H1 (cell line): ENCODE measurements at regions not wholly inside any gene's neighbourhood (a gene's known extent, or its start where the extent isn't known, plus 50 kb on each side); places are given as distances from the start of the nearest gene placed in this dataset.

Source experiments
- CTCF ChIA-PET: fragments of 300-600 bp; sonication (Branson Sonifier 250); formaldehyde crosslinking; loops from one replicate; lab custom pipeline; 2021; ENCODE audit not compliant: partially characterized antibody; lab: Charles Lee
- POLR2A ChIA-PET: fragments of 300-600 bp; sonication (Branson Sonifier 250); formaldehyde crosslinking; loops from one replicate; lab custom pipeline; 2021; ENCODE audit warnings: inconsistent platforms; ENCODE audit not compliant: partially characterized antibody; lab: Charles Lee
- DNase-seq, 2 experiments: peaks; one replicate each; pipeline versions ENCODE4 v3.0.0 to v3.0.0-alpha.2; 2010 to 2022; ENCODE audit warnings: low spot score in 2 of 2, low read depth in 1 of 2, mixed read lengths in 1 of 2
- FAIRE-seq: peaks from 2 replicates; lab custom pipeline; 2011; peaks lifted over from hg19 to GRCh38; lab: Jason Lieb, UNC
- H2AFZ ChIP-seq: 2 replicates; pipeline ENCODE4 v1.8.1; 2012; ENCODE audit warnings: low read length, inconsistent platforms
- H2AK5ac ChIP-seq: 2 replicates; pipeline ENCODE4 v1.6.1; 2013; ENCODE audit warnings: low read depth, low read length
- H2BK120ac ChIP-seq: replicated peaks from 2 replicates; pipeline ENCODE3; 2013; ENCODE audit warnings: low read depth, low read length, inconsistent platforms
- H2BK12ac ChIP-seq: 2 replicates; pipeline ENCODE4 v1.6.1; 2013; ENCODE audit warnings: low read depth, low read length
- H2BK15ac ChIP-seq: 2 replicates; pipeline ENCODE4 v1.6.1; 2013; ENCODE audit warnings: low read length
- H2BK20ac ChIP-seq: 2 replicates; pipeline ENCODE4 v1.6.1; 2013; ENCODE audit warnings: low read length
- H2BK5ac ChIP-seq: 2 replicates; pipeline ENCODE4 v1.6.1; 2013; ENCODE audit warnings: low read depth, low read length
- H3K14ac ChIP-seq: 2 replicates; pipeline ENCODE4 v1.6.1; 2013; ENCODE audit warnings: inconsistent platforms; ENCODE audit not compliant: insufficient read length
- H3K18ac ChIP-seq: 2 replicates; pipeline ENCODE4 v1.6.1; 2013; ENCODE audit warnings: low read length; ENCODE audit errors: extremely low read depth
- H3K23ac ChIP-seq: 2 replicates; pipeline ENCODE4 v1.6.1; 2013; ENCODE audit warnings: inconsistent platforms; ENCODE audit not compliant: insufficient read length
- H3K23me2 ChIP-seq: 2 replicates; pipeline ENCODE4 v1.6.1; 2013; ENCODE audit warnings: low read depth, low read length
- H3K27ac ChIP-seq: 2 replicates; pipeline ENCODE4 v1.6.1; 2011; ENCODE audit warnings: low read depth, low read length, inconsistent platforms
- H3K27me3 ChIP-seq, 4 experiments: replicated peaks in 1 of 4; 1 replicate in 1 of 4; 2 replicates in 3 of 4; pipeline versions ENCODE4 v1.6.1 to v1.8.1; 2011 to 2013; ENCODE audit warnings: low read length in 3 of 4, mild to moderate bottlenecking in 3 of 4, inconsistent platforms in 2 of 4, mixed read lengths in 2 of 4, moderate library complexity in 1 of 4; ENCODE audit not compliant: control insufficient read depth in 3 of 4, insufficient read depth in 3 of 4; ENCODE audit errors: extremely low read depth in 1 of 4
- H3K36me3 ChIP-seq, 4 experiments: 2 replicates each; pipeline versions ENCODE4 v1.6.1 to v1.8.1; 2011 to 2013; ENCODE audit warnings: mild to moderate bottlenecking in 4 of 4, low read length in 3 of 4, moderate library complexity in 2 of 4, control low read depth in 1 of 4, inconsistent platforms in 1 of 4; ENCODE audit not compliant: insufficient read depth in 4 of 4, control insufficient read depth in 2 of 4
- H3K4ac ChIP-seq: replicated peaks from 2 replicates; pipeline ENCODE3; 2013; ENCODE audit warnings: low read length, low read depth, mixed read lengths, inconsistent platforms; ENCODE audit not compliant: insufficient read length
- H3K4me1 ChIP-seq, 4 experiments: replicated peaks in 1 of 4; 1 replicate in 1 of 4; 2 replicates in 3 of 4; pipeline versions ENCODE4 v1.6.1 to v1.8.1; 2011 to 2013; ENCODE audit warnings: low read length in 3 of 4, inconsistent platforms in 2 of 4, mixed read lengths in 1 of 4; ENCODE audit not compliant: insufficient read depth in 4 of 4, control insufficient read depth in 3 of 4
- H3K4me2 ChIP-seq, 2 experiments: 2 replicates each; pipeline versions ENCODE4 v1.6.1 to v1.8.1; 2011 to 2013; ENCODE audit warnings: low read depth in 2 of 2, low read length in 2 of 2, control low read depth in 1 of 2, inconsistent platforms in 1 of 2, mild to moderate bottlenecking in 1 of 2; ENCODE audit not compliant: insufficient read depth in 1 of 2
- H3K4me3 ChIP-seq, 4 experiments: fragments of 200-600, 300-600 bp in 1 of 4; sonication (generic), shearing (Covaris generic), sonication (Bioruptor Twin) in 1 of 4; 2 replicates each; pipeline versions ENCODE4 v1.5.1 to v1.8.1; 2011 to 2016; ENCODE audit warnings: low read length in 4 of 4, low read depth in 3 of 4, control low read depth in 2 of 4, inconsistent platforms in 2 of 4, mild to moderate bottlenecking in 2 of 4, mixed read lengths in 1 of 4, moderate library complexity in 1 of 4; ENCODE audit not compliant: insufficient read depth in 2 of 4; ENCODE audit errors: extremely low read depth in 1 of 4
- H3K56ac ChIP-seq: replicated peaks from 2 replicates; pipeline ENCODE3; 2013; ENCODE audit warnings: low read depth, mild to moderate bottlenecking, mixed read lengths, low read length, inconsistent platforms; ENCODE audit not compliant: insufficient read length
- H3K79me1 ChIP-seq: 2 replicates; pipeline ENCODE4 v1.6.1; 2013; ENCODE audit warnings: low read depth, low read length, control low read depth
- H3K79me2 ChIP-seq, 2 experiments: 2 replicates each; pipeline versions ENCODE4 v1.6.1 to v1.8.1; 2012 to 2013; ENCODE audit warnings: low read length in 2 of 2, mild to moderate bottlenecking in 2 of 2, inconsistent platforms in 1 of 2; ENCODE audit not compliant: insufficient read depth in 2 of 2, control insufficient read depth in 1 of 2
- H3K9ac ChIP-seq, 4 experiments: replicated peaks in 1 of 4; 1 replicate in 1 of 4; 2 replicates in 3 of 4; pipeline versions ENCODE4 v1.6.1 to v1.8.1; 2011 to 2013; ENCODE audit warnings: low read depth in 3 of 4, low read length in 3 of 4, control low read depth in 2 of 4, mild to moderate bottlenecking in 2 of 4, moderate library complexity in 2 of 4, inconsistent platforms in 1 of 4; ENCODE audit errors: extremely low read depth in 1 of 4
- H3K9me3 ChIP-seq, 2 experiments: 2 replicates each; pipeline versions ENCODE4 v1.6.1 to v1.8.1; 2012 to 2013; ENCODE audit warnings: mild to moderate bottlenecking in 2 of 2, moderate library complexity in 2 of 2, control low read depth in 1 of 2, inconsistent platforms in 1 of 2, low read depth in 1 of 2, low read length in 1 of 2, mixed read lengths in 1 of 2; ENCODE audit not compliant: insufficient read depth in 2 of 2
- H4K20me1 ChIP-seq, 2 experiments: replicated peaks in 1 of 2; 2 replicates each; pipeline versions ENCODE3 to v1.8.1; 2011 to 2013; ENCODE audit warnings: inconsistent platforms in 2 of 2, low read length in 2 of 2, mild to moderate bottlenecking in 1 of 2; ENCODE audit not compliant: insufficient read depth in 2 of 2, control insufficient read depth in 1 of 2
- H4K5ac ChIP-seq: 2 replicates; pipeline ENCODE4 v1.6.1; 2013; ENCODE audit warnings: low read length, low read depth, mixed read lengths, inconsistent platforms; ENCODE audit not compliant: insufficient read length
- H4K8ac ChIP-seq: 2 replicates; pipeline ENCODE4 v1.8.0; 2013; ENCODE audit warnings: mild to moderate bottlenecking, moderate library complexity, low read length, inconsistent platforms; ENCODE audit not compliant: insufficient read depth; ENCODE audit errors: extremely low read depth
- H4K91ac ChIP-seq: replicated peaks from 2 replicates; pipeline ENCODE3; 2013; ENCODE audit warnings: low read length, mixed read lengths, inconsistent platforms; ENCODE audit not compliant: insufficient read length
- EZH2 ChIP-seq: fragments of 200-600 bp; sonication (generic); IDR thresholded peaks from 2 replicates; pipeline ENCODE4 v1.7.1; 2012; ENCODE audit warnings: low read depth, mild to moderate bottlenecking, moderate library complexity, low read length, inconsistent platforms; ENCODE audit not compliant: severe bottlenecking
- RXRA ChIP-seq: IDR thresholded peaks from 2 replicates; pipeline ENCODE4 v1.6.1; 2011; ENCODE audit warnings: low read depth, mild to moderate bottlenecking, low read length, moderate library complexity; ENCODE audit not compliant: insufficient read depth
- WGBS, 2 experiments: shearing (Covaris generic) in 1 of 2; methylation state at CpG; one replicate each; pipeline versions ENCODE4 v1.1.6 to v1.1.7; 2013 to 2015; ENCODE audit warnings: low lambda C conversion rate in 2 of 2, mixed read lengths in 2 of 2, inconsistent platforms in 1 of 2, low coverage in 1 of 2, missing lambda C conversion rate in 1 of 2; ENCODE audit not compliant: insufficient replicate concordance in 2 of 2, insufficient coverage in 1 of 2, insufficient read length in 1 of 2; ENCODE audit errors: extremely low coverage in 1 of 2, missing lambda C conversion rate in 1 of 2; 5-methylcytosine and 5-hydroxymethylcytosine counted together
- TF ChIP-seq, protein P1 (sequence below): IDR thresholded peaks from 2 replicates; pipeline ENCODE4 v1.6.1; 2011; ENCODE audit warnings: low read depth, mild to moderate bottlenecking, low read length; ENCODE audit not compliant: insufficient read depth

DNA sequence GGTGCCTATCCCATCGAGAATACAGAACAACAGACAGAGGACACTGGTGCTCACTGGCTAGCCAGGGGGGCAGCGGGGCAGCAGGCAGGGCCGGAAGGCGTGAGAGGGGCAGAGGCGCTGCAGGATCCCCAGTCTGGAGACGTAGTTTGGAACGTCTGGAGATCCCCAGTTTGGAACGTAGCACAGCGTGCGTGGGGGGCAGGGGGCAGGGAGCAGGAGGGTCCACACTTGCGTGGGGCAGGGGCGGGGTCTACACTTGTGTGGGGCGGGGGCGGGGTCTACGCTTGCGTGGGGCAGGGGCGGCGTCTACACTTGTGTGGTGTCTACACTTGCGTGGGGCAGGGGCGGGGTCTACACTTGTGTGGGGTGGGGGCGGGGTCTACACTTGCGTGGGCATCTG is 107.2 kb downstream of the DACT2 start:
- Histone ChIP-seq H2BK12ac (no peak overlapping the region), H3K14ac (no peak overlapping the region), H2BK5ac (no peak overlapping the region), H3K36me3 (no peaks in the 10 kb centered on the region), H2BK20ac (no peak overlapping the region), H3K79me1 (no peaks in the 10 kb centered on the region), H3K9ac (peak overlapping the region in 1 of 4 experiments; percentile 6; a peak in 1 of 7 replicates), H3K23me2 (peaks cover 2% of the 10 kb centered on the region; the same call in 1 of the 2 replicates), H3K4me3 (no peak overlapping the region), H3K23ac (no peak overlapping the region), H4K91ac (no peak overlapping the region), H2AFZ (no peak overlapping the region), H3K9me3 (peaks cover 0 to 2% of the 10 kb centered on the region in 2 experiments; a peak in 1 of 4 replicates), H3K27me3 (peaks cover 0 to 5% (median 2%) of the 10 kb centered on the region in 4 experiments; a peak in 5 of 7 replicates), H2AK5ac (no peak overlapping the region), H2BK15ac (no peak overlapping the region), H3K56ac (no peak overlapping the region), H4K8ac (no peak overlapping the region), H3K79me2 (no peaks in the 10 kb centered on the region), H2BK120ac (no peak overlapping the region), H4K5ac (no peak overlapping the region), H3K4me2 (no peak overlapping the region), H3K4me1 (peaks cover 0 to 32% (median 22%) of the 10 kb centered on the region in 4 experiments; a peak in 6 of 7 replicates), H3K27ac (no peak overlapping the region), H4K20me1 (peaks cover 0 to 4% of the 10 kb centered on the region in 2 experiments), H3K4ac (no peak overlapping the region), H3K18ac (0 out of 2 replicates have a peak overlapping the region, but pooled peaks have one; percentile 13)
- DNase-seq (no peak), FAIRE-seq (no peak)
- WGBS, 2 experiments, result 94% methylated on average over 10 of the region's 22 CpGs; no CpG with 5 or more reads in 1 of the 2 experiments
- CTCF ChIA-PET, result no interaction called here
- POLR2A ChIA-PET, result no interaction called here
- TF ChIP-seq RXRA (no peak), EZH2 (no peak)
- TF ChIP-seq, protein P1, sequence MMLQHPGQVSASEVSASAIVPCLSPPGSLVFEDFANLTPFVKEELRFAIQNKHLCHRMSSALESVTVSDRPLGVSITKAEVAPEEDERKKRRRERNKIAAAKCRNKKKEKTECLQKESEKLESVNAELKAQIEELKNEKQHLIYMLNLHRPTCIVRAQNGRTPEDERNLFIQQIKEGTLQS, result no peak
